ENCODE measurements at regions not wholly inside any gene's neighbourhood (a gene's known extent, or its start where the extent isn't known, plus 50 kb on each side); places are given as distances from the start of the nearest gene placed in this dataset.

DNA sequence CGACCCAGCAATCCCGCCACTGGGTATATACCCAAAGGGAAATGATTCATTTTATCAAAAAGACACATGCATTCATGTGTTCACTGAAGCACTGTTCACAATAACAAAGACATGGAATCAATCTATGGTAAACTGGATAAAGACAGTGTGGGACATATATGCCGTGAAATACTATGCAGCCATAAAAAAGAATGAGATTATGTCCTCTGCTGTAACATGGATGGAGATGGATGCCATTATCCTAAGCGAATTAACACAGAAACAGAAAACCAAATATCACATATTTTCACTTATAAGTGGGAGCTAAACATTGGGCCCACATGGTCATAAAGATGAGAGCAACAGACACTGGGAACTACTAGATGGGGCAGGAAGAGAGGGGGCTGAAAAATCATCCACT lies 345.0 kb downstream of the UQCRFS1 start (continued):
- TF ChIP-seq EP300 (IDR thresholded peaks at IDR 0.05; ENCODE audit: borderline replicate concordance in 1 of 2, control insufficient read depth in 1 of 2, low read depth in 2 of 2, low read length in 2 of 2) = no peak
- no peak for TF ChIP-seq MEF2A (IDR thresholded peaks at IDR 0.05; ENCODE audit: insufficient read depth, low read depth, low read length)
- TF ChIP-seq JUNB (IDR thresholded peaks at IDR 0.05) = no peak
- TF ChIP-seq NFYA (IDR thresholded peaks at IDR 0.05; ENCODE audit: borderline replicate concordance, low read depth, low read length) = no peak
- TF ChIP-seq HDAC2 (IDR thresholded peaks at IDR 0.05) = no peak
- TF ChIP-seq POLR2A (IDR thresholded peaks at IDR 0.05; ENCODE audit: low read depth, low read length) = no peak
- TF ChIP-seq POU2F2 (IDR thresholded peaks at IDR 0.05; ENCODE audit: borderline replicate concordance, low read depth, low read length) = no peak
- no peak for TF ChIP-seq SP1 (IDR thresholded peaks at IDR 0.05; ENCODE audit: low read depth, low read length)
- no peak for TF ChIP-seq SMAD1 (IDR thresholded peaks at IDR 0.05; ENCODE audit: low read depth, partially characterized antibody)
- no peak for TF ChIP-seq NR2C2 (IDR thresholded peaks at IDR 0.05; ENCODE audit: borderline replicate concordance, control insufficient read depth, insufficient read length, low read depth)

DNA sequence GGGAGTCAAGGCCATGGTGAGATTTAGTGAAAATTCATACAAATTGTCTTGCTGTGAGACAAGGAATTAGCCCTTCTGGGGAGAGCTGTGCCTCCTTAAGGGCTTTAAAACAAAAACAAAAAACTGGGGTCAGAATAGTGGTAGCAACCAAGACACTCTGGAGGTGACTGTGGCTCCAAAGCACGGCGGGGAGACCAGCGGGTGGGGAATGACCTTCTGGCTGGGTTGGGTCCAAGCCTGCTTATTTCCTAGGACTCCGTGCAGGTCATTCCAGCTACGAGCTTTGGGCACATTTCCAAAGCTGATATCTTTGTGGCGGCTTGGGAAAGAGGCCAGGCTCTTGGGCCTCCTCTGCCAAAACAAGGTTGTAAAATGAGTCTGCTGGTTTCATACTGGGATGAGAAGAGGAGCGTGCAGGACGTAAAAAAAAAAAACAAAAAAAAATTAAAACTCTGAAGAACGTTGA lies 348.3 kb downstream of the UQCRFS1 start:
- no peaks in the 10 kb centered on the region for H3K27me3 ChIP-seq (replicated peaks in 1 of 2; ENCODE audit: control insufficient read depth in 2 of 2, insufficient read depth in 2 of 2, low read length in 1 of 2)
- H3K4me1 ChIP-seq (ENCODE audit: control insufficient read depth, insufficient read depth, low read length) = no peaks in the 10 kb centered on the region
- no peaks in the 10 kb centered on the region; the same call in 2 of the 3 replicates for H3K9me3 ChIP-seq (replicated peaks; ENCODE audit: control insufficient read depth, insufficient read depth, low read length)
- ChIA-PET SMC1A (ENCODE audit: uncharacterized antibody, unreplicated experiment) (no interaction called here), CTCF (interaction anchor here (0.7 kb wide), 1 partner anchor 130 kb away, joined by 4 read pairs; no protein-coding TSS in a partner anchor), RAD21 (ENCODE audit: unreplicated experiment) (no interaction called here), POLR2A (no interaction called here)
- no peak overlapping the region for H3K27ac ChIP-seq (ENCODE audit: control insufficient read depth, insufficient read depth)
- H3K36me3 ChIP-seq (ENCODE audit: control insufficient read depth in 2 of 2, insufficient read depth in 2 of 2, low read length in 1 of 2) = no peaks in the 10 kb centered on the region
- H4K20me1 ChIP-seq (ENCODE audit: control insufficient read depth, insufficient read depth) = no peaks in the 10 kb centered on the region
- 6% methylated on average over 9 of the region's 9 CpGs for WGBS (ENCODE audit: insufficient coverage, insufficient replicate concordance, low lambda C conversion rate, missing lambda C conversion rate)
- ATAC-seq (no peak), DNase-seq (ENCODE audit: low read depth, low spot score) (no peak), FAIRE-seq (no peak)
- H3K4me2 ChIP-seq (ENCODE audit: control insufficient read depth, insufficient read depth) = no peak overlapping the region
- BruUV-seq (replicated peaks) = no TSS peak
- in situ Hi-C loops (cut with MboI) = no loop called here
- no peak overlapping the region for H2AFZ ChIP-seq (ENCODE audit: control insufficient read depth, low read depth, low read length)
- intact Hi-C loops (cut with micrococcal nuclease; ENCODE audit: unreplicated experiment) = no loop called here
- no peak overlapping the region for H3K9ac ChIP-seq (ENCODE audit: control insufficient read depth, insufficient read depth, low read length)
- no peak for TF ChIP-seq RFX5 (IDR thresholded peaks at IDR 0.05; ENCODE audit: low read depth, low read length)
- TF ChIP-seq HDAC6 (IDR thresholded peaks at IDR 0.05; ENCODE audit: unreplicated experiment) = no peak
- no peak for TF ChIP-seq SMC3 (IDR thresholded peaks at IDR 0.05; ENCODE audit: borderline replicate concordance, low read length)
- TF ChIP-seq, protein P1, sequence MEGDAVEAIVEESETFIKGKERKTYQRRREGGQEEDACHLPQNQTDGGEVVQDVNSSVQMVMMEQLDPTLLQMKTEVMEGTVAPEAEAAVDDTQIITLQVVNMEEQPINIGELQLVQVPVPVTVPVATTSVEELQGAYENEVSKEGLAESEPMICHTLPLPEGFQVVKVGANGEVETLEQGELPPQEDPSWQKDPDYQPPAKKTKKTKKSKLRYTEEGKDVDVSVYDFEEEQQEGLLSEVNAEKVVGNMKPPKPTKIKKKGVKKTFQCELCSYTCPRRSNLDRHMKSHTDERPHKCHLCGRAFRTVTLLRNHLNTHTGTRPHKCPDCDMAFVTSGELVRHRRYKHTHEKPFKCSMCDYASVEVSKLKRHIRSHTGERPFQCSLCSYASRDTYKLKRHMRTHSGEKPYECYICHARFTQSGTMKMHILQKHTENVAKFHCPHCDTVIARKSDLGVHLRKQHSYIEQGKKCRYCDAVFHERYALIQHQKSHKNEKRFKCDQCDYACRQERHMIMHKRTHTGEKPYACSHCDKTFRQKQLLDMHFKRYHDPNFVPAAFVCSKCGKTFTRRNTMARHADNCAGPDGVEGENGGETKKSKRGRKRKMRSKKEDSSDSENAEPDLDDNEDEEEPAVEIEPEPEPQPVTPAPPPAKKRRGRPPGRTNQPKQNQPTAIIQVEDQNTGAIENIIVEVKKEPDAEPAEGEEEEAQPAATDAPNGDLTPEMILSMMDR (IDR thresholded peaks at IDR 0.05 in 2 of 3, conservative IDR thresholded peaks at IDR 0.05 in 1 of 3; ENCODE audit: control insufficient read depth in 2 of 3, extremely low read depth in 1 of 3, insufficient read depth in 1 of 3, low read depth in 3 of 3, low read length in 3 of 3) = no peak
- TF ChIP-seq NR2C1 (IDR thresholded peaks at IDR 0.05) = no peak
- TF ChIP-seq ZNF274 (IDR thresholded peaks at IDR 0.05; ENCODE audit: insufficient read depth, insufficient read length) = no peak
- no peak for TF ChIP-seq RCOR1 (conservative IDR thresholded peaks at IDR 0.05; ENCODE audit: low read depth, low read length)
- no peak for TF ChIP-seq BACH1 (IDR thresholded peaks at IDR 0.05; ENCODE audit: borderline replicate concordance)
- no peak for TF ChIP-seq ZNF622 (IDR thresholded peaks at IDR 0.05)
- no peak for TF ChIP-seq MYB (IDR thresholded peaks at IDR 0.05; ENCODE audit: borderline replicate concordance, low read depth, low read length)
- TF ChIP-seq ZSCAN29 (IDR thresholded peaks at IDR 0.05) = no peak
- TF ChIP-seq STAT3 (IDR thresholded peaks at IDR 0.05; ENCODE audit: low read depth, low read length) = no peak
- no peak for TF ChIP-seq SUZ12 (IDR thresholded peaks at IDR 0.05; ENCODE audit: unreplicated experiment)
- TF ChIP-seq ZBED1 (IDR thresholded peaks at IDR 0.05; ENCODE audit: borderline replicate concordance) = no peak
- no peak for TF ChIP-seq POLR2A (IDR thresholded peaks at IDR 0.05; ENCODE audit: low read depth, low read length)
- TF ChIP-seq IRF4 (IDR thresholded peaks at IDR 0.05; ENCODE audit: low read depth, low read length) = no peak
- TF ChIP-seq POLR2AphosphoS5 (IDR thresholded peaks at IDR 0.05; ENCODE audit: low read length) = no peak
- H3K4me3 ChIP-seq = no peak overlapping the region
- no peaks in the 10 kb centered on the region for H3K79me2 ChIP-seq (ENCODE audit: control insufficient read depth, insufficient read depth, low read length)
